Activated naive CD4-positive, alpha-beta T cell treated with Interleukin-2 at 50 U/mL for 16 hours (primary cell): ENCODE measurements at regions not wholly inside any gene's neighbourhood (a gene's known extent, or its start where the extent isn't known, plus 50 kb on each side); places are given as distances from the start of the nearest gene placed in this dataset.
"Not testable (repeated sequence)": the region's sequence is repeated elsewhere in the genome, so short reads cannot be mapped to it uniquely, and the experiment has no call there.

Experiments used
- DNase-seq: peaks from one replicate; pipeline ENCODE4 v3.0.0-alpha.2; 2020

GRCh38 chr9:18299449-18299848 lies 174.5 kb upstream of the ADAMTSL1 start:
- no peak for DNase-seq

DNA sequence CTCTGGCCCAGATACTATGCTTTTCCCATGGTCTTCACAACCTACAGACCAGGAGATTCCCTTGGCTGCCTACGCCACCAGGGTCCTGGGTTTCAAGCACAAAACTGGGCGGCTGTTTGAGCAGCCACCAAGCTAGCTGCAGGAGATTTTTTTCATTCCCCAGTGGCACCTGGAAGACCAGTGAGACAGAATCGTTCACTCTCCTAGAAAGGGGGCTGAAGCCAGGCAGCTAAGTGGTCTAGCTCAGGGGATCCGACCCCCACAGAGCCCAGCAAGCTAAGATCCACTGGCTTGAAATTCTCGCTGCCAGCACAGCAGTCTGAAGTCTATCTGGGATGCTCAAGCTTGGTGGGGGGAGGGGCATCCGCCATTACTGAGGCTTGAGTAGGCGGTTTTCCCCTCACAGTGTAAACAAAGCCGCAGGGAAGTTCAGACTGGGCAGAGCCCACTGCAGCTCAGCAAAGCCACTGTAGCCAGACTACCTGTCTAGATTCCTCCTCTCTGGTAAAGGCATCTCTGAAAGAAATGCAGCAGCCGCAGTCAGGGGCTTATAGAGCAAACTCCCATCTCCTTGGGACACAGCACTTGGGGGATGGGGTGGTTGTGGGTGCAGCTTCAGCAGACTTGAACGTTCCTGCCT lies 168.7 kb upstream of the ADAMTSL1 start:
- not testable (repeated sequence) for DNase-seq

GRCh38 chr9:18314316-18314715 lies 159.6 kb upstream of the ADAMTSL1 start:
- no peak for DNase-seq

DNA sequence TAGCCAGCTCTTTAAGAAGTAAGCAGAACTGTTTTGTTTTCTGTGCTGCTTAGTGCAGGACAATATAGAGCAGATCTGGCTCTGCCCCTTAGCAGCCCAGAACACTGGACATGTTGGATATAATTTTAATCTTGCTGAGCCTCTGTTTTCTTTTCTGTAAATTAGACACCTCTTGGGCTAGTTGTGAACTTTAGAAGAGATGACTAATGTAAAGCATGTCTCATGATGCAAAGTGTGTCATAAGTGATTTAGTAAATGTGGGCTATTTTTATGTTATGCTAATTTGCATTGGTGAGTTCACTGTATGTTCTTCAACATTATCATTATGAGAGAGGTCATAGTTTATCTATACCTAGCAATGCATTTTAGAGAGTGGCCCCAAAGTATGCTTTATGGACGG lies 156.1 kb upstream of the ADAMTSL1 start:
- no peak for DNase-seq

- no peak for DNase-seq
Measured at GRCh38 chr9:18319918-18320445, 154.0 kb upstream of the ADAMTSL1 start.

DNA sequence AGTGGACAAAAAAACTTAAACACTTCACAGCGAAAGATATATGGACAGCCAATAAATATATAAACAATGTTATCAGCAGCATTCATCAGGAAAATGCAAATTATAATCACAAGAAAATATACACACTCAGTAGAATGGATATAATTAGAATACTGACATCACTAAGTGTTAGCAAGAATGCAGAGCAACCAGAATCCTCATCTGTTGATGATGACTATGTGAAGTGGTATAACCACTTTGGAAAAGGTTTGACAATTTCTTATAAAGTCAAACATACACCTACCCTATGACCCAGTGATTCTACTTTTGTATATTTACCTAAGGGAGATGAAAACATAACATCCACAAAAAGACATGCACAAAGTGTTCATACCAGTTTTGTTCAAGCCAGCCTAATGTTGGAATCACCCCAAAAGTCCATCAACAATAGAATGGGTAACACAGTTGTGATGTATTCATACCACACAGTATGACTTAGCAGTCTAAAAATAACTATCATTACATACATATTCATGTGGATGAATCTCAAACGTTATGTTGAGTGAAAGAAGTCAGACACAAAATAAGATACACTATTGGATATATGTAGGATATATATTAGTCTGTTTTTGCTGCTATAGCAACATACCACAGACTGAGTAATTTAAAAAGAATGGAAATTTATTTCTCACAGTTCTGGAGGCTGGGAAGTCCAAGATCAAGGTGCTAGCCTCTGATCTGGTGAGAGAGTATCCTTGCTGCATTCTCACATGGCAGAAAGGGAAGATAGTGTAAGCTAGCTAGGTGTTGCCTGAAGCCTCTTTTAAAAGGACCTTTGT lies 148.8 kb upstream of the ADAMTSL1 start:
- no peak for DNase-seq

- DNase-seq: not testable (repeated sequence)
Measured at GRCh38 chr9:18325746-18326011, 148.3 kb upstream of the ADAMTSL1 start.

GRCh38 chr9:18327121-18327520 lies 146.8 kb upstream of the ADAMTSL1 start:
- DNase-seq: no peak

DNA sequence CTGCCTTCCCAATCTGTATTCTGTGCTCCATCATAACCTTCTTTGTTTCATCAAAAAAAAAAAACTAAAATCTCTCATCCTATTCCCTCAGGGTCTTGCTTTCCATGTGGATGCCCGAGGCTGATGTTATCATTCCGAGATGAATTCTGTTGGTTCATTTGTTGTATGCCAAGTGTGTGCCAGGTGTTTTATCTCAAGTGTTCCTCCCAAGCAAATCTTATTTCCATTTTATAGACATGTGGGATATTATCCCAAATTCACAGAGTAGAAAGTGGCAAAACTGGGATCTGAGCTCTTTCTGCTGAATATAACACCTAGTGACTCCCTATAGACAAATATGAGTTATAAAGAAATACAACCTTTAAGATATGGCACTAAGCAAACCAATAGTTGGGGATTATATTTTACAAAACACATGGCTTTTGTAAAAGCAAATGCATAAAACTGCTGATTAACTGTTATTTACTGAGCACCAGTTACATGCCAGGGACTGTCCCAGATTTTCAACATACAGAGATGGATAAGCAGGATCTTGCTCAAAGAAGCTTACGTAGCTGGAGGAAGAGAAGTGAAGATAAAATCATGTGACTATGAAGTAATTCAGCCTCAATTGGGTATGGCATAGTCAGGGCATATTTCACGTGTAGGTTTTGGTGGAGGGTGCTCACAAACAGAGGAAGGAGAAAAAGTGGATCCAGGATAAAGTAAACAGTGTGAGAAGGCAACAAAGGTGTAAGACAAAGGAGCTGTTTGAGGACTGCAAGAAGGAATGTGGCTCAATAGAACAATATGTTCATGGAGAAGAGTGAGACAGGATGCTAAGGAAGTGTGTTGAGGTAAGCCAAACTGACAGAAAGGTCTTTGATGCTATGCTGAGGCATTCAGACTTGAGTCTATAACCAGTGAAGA lies 143.3 kb upstream of the ADAMTSL1 start:
- DNase-seq: no peak

GRCh38 chr9:18331310-18331684 lies 142.7 kb upstream of the ADAMTSL1 start:
- no peak for DNase-seq

- no peak for DNase-seq
Measured at GRCh38 chr9:18331808-18332209, 142.1 kb upstream of the ADAMTSL1 start.

GRCh38 chr9:18333157-18333556 lies 140.8 kb upstream of the ADAMTSL1 start:
- DNase-seq: no peak

DNA sequence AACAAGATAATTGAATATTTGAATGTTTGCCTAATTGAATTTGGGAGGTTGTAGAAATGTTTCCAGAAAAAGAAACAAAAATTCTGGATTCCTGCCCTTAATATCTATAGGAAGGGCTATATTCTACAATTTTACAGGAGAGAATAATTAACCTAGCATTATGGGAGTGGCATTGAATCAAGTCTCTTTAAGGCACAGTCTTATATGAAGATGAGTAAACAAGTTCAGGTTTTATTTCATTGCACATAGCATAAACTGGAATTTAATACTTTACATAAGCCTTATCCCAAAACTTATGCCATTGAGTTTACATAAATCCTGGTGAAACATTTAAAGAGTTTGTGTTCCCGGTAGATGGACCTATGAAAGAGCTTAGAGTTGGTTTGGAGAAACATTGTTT lies 138.1 kb upstream of the ADAMTSL1 start:
- DNase-seq: no peak

GRCh38 chr9:18338042-18338441 lies 135.9 kb upstream of the ADAMTSL1 start:
- DNase-seq: no peak

DNA sequence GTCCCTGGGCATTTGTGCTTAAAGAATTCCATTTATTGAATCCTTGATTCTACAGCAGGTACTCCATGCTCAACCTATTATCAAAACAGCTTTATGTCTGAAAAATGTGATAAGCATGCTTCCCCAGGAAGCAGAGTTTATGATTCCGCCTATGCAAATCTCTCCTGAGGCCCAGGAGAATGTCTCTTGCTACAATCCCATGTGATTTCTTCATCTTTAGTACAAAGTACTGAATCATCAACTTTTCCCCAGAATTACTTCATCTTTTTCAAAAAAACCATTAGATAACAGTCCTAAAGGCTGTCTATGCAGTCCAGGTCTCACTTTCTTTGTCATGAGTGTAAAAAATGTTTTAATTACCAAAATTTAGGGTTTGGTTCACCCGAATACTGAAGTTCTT lies 130.2 kb upstream of the ADAMTSL1 start:
- DNase-seq: no peak

DNA sequence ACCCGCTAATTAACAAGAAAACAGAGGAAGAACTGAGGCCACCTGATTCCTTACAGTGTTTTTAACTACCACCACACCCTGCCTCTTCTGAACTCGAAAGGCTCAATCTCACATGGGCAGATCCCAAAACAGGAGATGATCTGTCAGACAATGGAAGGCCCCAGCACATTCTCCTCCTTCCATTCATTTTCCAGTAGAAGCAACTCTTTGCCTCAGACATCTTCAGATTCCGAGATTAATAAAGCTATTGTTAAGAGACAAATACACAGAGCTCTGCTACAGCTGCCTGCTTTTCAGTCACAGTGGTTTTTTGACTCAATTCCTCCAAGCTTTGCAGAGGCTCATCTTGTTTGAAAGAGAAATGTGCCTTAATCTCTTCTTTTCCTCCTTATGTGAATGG lies 127.2 kb upstream of the ADAMTSL1 start:
- no peak for DNase-seq

DNA sequence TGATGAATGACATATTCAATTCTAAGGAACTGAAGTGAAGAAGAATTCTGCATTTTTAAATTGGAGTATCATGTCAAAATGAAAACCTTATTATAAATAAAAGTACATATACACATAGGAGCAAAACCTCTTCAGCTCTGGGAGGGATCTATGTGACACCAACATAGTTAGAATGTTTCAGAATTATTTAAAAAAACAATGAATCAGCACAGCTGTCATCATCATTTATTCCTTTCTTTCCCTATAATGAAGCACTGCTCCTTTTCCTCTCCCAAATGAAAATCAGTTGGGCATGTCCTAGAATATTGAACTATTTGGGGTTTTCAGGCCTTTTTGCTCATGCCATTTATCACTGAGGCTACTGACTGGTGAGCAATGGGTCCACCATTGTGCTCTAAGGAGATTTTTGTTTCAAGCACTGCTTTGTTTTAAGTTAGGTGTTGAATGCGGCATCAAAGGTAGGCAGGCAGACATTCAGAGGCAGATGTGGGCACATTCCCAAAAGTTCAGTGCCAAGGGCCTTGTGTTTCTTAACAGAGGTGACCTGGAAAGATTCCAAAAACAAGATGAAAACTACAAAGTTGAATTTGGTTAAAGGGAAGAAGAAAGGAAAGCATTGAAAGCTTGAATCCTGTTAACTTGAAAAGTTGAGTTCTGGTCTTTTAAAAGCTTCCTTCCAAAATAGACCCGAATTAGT lies 126.4 kb upstream of the ADAMTSL1 start:
- DNase-seq: no peak

- no peak for DNase-seq
Measured at GRCh38 chr9:18348083-18348475, 125.9 kb upstream of the ADAMTSL1 start.

GRCh38 chr9:18349530-18349929 lies 124.4 kb upstream of the ADAMTSL1 start:
- DNase-seq: no peak

DNA sequence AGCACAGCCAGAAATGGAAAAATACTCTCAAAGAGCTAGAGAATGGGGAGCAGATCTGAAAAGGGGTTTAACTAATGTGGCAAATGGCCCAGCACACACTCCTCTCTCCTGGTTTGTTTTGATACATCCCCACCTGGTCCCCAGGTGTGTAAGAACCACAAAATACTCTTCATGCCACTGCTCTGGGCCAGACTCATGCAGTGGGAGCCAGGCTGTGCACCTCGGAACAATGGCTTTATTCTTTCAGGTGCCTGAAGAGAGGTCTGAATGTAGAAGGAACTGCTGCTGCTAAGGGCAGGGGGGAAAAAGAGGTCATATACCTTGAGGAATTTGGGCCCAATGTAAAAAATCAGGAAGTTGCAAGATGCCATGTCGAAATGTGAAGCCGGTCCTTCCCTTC lies 123.9 kb upstream of the ADAMTSL1 start:
- DNase-seq: no peak

- DNase-seq: no peak
Measured at GRCh38 chr9:18350995-18351595, 122.9 kb upstream of the ADAMTSL1 start.

GRCh38 chr9:18352711-18353110 lies 121.2 kb upstream of the ADAMTSL1 start:
- no peak for DNase-seq

DNA sequence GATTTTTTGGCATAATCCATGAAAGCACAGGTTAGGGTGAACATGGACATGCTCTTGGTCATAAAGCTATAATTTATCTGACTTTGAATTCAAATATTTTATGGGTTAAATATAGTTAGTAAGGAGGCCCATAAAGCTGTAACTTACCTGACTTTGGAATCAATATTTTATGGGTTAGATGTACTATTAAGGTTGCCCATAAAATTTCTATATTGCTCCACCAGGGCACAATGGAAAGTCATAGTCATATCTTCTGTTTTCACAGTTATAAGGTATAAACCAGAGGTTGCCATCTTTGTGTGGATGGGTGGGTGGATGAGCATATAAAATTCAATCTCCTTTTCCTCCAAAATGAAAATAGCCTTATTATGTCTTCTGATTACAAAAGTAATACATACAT lies 120.5 kb upstream of the ADAMTSL1 start:
- DNase-seq: no peak
